ENCODE measurements at regions not wholly inside any gene's neighbourhood (a gene's known extent, or its start where the extent isn't known, plus 50 kb on each side); places are given as distances from the start of the nearest gene placed in this dataset.
"Not testable (repeated sequence)": the region's sequence is repeated elsewhere in the genome, so short reads cannot be mapped to it uniquely, and the experiment has no call there.

DNA sequence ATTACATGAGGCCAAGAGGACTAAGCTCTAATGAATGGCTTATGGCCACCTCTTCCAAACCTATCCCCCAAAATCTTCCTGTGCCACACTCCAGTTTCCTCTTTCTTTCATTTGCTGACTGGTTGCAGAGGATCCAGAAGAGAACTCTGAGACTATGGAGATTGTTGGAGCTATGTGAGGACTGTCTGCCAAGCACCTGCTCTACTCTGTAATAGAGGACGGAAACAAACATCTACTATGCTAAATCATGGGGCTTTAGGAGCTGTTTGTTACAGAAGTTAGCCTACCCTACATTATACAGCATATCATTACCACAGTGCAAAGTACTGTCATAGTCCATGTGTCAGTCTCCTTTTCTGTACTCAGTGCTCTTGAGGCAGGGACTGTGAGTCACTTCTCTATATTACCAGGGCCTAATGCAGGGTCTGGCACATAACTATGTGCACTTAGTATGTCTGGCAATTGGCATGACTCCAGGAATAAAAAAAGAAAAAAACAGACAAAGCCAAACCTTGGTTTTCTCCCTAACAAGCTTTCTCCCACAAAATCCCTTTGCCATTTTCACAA lies 95.1 kb downstream of the RPAP3 start:
- no peak for DNase-seq (ENCODE audit: low read depth in 2 of 2)

DNA sequence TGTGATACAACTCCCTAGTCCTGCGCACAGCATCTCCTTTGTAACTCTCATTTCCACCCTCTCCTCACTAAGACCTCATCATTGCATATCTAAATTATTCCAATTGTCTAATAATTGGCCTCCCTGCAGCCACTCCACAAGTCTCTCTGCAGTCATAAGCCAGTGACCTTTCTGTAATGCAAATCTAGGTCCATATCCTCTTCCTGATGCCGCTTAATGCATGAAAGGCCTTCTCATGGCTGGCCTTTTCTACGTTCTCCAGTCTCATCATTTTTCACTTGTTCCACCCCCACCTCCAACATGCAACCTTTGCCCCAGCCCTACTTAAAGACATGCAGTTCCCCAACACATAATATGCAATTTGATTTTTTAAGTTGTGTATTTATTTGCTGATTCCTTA lies 96.0 kb downstream of the RPAP3 start:
- DNase-seq (ENCODE audit: low read depth in 2 of 2), result no peak

DNA sequence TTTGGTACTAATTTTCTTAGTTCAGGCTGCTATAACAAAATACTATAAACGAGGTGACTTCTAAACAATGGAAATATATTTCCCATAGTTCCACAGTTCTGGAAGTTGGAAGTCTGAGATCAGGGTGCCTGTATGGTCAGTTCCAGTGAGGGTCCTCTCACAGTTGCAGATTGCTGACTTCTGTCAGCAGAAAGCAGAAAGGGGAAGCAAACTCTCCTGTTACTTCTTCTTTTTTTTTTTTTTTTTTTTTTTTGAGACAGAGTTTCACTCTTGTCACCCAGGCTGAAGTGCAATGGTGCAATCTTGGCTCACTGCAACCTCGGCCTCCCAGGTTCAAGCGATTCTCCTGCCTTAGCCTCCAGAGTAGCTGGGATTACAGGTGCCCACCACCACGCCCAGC lies 97.2 kb downstream of the RPAP3 start:
- DNase-seq (ENCODE audit: low read depth in 2 of 2), result not testable (repeated sequence)

GRCh38 chr12:47604221-47604873 lies 101.5 kb downstream of the RPAP3 start:
- DNase-seq (ENCODE audit: low read depth in 2 of 2), result no peak

DNA sequence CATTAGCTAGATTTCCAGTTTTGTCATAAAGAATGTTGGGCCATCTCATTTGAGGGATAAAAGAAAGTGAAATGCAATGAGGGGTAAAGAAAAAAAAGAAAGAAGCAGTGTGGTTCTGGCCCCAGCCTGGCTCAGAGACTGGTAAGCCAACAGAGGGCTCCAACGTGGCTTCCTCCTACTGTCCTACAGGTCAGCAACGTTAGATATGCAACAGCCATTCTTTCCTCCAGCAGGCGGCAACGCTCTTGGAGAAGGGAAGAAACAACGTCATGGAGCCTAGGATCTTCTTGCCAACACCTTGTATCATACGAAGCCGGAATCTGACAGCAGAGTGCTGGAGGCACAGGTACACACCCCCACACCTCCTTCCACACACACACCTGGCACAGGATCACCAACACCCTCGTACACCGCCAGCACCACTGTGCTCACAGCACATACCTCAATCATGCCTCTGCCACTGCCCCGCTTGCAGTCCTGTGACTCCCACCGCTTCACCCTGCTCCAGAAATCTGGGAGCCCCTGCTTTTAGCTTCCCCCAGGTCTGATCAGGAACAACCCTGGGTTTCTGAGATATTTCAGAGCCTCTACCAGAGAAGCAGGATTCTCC lies 102.8 kb downstream of the RPAP3 start:
- DNase-seq (ENCODE audit: low read depth in 2 of 2), result no peak

GRCh38 chr12:47602325-47602724 lies 103.5 kb downstream of the RPAP3 start:
- no peak for DNase-seq (ENCODE audit: low read depth in 2 of 2)

DNA sequence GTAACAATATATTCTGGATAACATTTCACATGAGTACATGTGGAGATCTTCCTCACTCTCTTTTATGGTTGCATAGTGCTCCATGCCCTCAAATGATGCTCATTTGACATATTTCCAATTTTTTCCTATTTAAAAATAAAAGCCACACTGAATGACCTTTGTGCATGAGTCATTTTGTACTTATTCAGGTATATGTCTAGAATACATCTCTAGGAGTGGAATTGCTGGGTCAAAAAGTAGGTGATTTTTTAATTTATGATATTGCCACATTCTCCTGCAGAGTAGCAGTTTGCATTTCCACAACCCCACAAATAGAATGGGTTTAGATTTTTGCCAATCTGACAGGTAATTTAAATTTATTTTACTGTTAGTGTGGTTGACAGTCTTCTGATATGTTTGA lies 104.8 kb downstream of the RPAP3 start:
- no peak for DNase-seq (ENCODE audit: low read depth in 2 of 2)

GRCh38 chr12:47591795-47592194 lies 114.0 kb downstream of the RPAP3 start:
- DNase-seq (ENCODE audit: low read depth in 2 of 2), result no peak

GRCh38 chr12:47591361-47591791 lies 114.5 kb downstream of the RPAP3 start:
- DNase-seq (ENCODE audit: low read depth in 2 of 2), result no peak

DNA sequence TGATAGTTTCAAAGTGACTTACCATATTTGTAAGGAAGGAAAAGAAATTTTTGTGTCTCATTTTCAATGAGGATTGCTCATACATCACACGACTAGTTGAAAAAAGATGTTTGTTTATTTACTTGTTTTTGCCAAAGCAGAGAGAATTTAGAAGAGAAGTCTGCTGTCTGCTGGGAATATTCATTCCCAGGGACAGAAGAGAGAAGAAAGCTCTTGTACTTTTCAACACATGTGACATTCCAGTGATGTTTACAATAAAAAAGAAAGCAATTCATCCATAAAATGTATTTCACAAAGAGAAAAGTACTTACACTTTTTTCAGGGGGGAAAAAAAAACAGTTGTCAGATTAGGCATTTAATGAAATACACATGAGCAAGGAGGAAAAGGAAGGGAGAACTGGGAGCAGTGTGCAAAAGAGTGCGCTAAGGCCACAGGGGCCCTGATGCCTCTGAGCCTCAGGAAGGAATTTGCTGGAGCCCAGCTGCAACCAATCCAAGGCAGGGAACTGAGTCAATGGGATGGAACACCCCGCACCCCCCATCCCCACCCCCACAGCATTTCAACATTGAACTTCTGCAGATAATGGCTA lies 115.0 kb downstream of the RPAP3 start:
- no peak for DNase-seq (ENCODE audit: low read depth in 2 of 2)

DNA sequence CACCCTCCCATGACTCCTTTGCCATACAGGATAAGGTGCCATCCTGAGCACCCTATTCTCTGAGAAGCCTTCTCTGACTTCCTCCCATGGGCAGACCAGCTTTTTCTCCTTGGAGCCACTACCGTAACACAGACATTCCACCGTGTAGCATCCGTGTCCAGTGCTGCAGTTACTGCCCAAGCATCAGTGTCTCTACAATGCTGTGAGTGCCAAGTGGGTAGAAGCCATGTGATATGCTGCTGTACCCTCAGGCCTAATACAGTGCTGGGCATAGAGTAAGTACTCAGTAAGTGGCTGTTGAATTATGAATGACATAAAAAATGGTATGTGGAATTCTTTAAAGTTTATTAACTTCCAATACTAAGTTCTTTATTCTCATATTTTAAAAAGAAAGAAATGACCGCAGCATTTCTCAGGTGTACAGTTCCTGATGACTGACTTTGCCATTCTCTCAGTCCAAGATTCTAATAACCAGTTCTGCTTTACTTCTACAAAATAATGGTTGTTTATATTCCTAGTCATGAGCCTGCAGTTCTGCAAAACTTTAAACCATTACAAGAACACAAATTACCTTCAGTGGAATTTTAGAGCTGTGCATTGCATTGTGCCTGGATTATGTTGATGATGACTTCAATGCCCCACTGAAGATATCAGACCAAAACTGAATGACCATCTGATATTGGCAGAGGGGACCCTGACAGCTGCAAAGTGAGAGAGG lies 118.7 kb downstream of the RPAP3 start:
- DNase-seq (ENCODE audit: low read depth in 2 of 2), result no peak

GRCh38 chr12:47585507-47585906 lies 120.3 kb downstream of the RPAP3 start:
- DNase-seq (ENCODE audit: low read depth in 2 of 2), result no peak

GRCh38 chr12:47578836-47579235 lies 127.0 kb downstream of the RPAP3 start:
- DNase-seq (ENCODE audit: low read depth in 2 of 2), result no peak

- DNase-seq (ENCODE audit: low read depth in 2 of 2), result no peak
Observed at GRCh38 chr12:47577206-47577989, 128.4 kb downstream of the RPAP3 start.

- DNase-seq (ENCODE audit: low read depth in 2 of 2), result no peak
Observed at GRCh38 chr12:47576289-47576945, 129.4 kb downstream of the RPAP3 start.

DNA sequence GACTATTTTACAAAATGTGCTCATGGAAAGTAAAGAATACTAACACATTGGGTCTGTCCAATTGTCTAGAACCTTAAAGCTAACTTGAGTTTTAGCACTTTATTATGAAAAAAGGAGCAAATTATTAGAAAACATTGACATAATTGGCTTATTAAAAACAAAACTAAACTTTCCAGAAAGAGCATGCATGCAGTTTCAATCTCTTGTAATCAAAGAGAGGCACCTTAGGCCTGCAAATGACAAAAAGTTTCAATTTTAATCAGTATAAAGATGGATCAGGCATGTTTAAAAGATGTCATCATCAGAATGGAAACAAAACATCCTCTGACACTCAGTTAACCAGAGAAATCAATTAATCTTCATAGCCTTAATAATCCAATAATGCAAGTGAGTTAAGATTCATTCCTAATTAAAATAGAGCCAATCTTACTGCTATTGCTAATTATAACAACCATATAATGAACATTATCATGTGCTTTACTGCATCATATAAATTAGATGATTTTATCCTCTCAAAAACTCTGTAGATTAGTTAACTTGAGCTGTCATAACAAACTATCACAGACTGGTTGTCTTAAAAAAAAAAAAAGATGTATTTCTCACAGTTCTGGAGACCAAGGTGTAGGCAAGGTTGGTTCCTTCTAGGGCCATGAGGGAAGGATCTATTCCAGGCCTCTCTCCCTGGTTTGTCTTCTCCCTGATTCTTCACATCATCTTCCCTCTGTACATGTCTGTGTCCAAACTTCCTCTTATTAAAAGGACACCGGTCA lies 131.4 kb downstream of the RPAP3 start:
- DNase-seq (ENCODE audit: low read depth in 2 of 2), result no peak

DNA sequence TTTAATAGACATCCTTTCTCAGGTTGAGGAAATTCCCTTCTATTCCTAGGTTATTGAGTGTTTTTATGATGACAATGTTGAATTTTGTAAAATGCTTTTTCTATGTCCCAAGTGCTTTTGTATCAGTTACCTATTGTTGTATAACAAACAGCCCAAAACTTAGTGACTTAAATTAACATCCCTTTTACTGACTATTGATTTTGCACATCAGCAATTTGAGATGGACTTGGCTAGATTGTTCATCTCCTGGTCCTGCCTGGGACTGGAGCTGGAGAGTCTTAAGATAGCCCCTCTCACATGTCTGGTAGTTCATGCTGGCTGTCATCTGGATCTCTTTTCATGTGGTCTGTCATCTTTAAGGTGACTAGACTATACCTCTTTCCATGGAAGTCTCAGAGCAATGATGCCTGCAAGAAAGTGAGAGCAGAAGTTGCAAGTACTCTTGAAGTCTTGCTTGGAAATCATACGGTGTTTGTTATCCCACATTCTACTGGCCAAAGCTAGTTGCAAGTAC lies 132.6 kb downstream of the RPAP3 start:
- no peak for DNase-seq (ENCODE audit: low read depth in 2 of 2)

- DNase-seq (ENCODE audit: low read depth in 2 of 2), result no peak
Observed at GRCh38 chr12:47570151-47570550, 135.7 kb downstream of the RPAP3 start.

- DNase-seq (ENCODE audit: low read depth in 2 of 2), result no peak
Observed at GRCh38 chr12:47562201-47562600, 143.6 kb downstream of the RPAP3 start.

DNA sequence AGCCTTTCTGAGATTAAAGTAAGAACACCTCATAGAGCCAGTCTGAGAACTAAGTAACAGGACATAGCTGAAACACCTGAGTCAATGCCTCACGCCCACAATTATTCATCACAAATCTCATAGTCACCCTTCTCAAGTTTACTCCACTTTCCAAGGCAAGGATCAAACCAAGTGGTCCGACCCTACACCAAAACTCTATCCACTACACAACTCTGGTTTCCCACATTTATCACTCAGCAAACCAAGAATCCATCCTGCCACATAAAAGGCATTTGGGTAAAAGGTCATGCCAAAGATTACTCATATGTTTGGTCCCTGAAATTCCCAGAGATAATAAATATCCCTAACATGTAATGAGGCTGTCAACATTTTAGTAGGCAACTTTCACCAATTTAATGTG lies 144.1 kb downstream of the RPAP3 start:
- DNase-seq (ENCODE audit: low read depth in 2 of 2), result no peak
